SK-N-SH (cell line): ENCODE measurements at regions not wholly inside any gene's neighbourhood (a gene's known extent, or its start where the extent isn't known, plus 50 kb on each side); places are given as distances from the start of the nearest gene placed in this dataset.

Experiments
- CTCF ChIP-seq: fragments of 200-600 bp; sonication (generic); IDR thresholded peaks from 2 replicates; pipeline ENCODE4 v1.6.1; 2017; ENCODE audit warnings: antibody characterized with exemption, mild to moderate bottlenecking, moderate library complexity
- TAF1 ChIP-seq: IDR thresholded peaks from 2 replicates; pipeline ENCODE4 v1.6.1; 2012; ENCODE audit warnings: low read depth, mild to moderate bottlenecking, low read length, moderate library complexity, borderline replicate concordance

GRCh38 chr7:130994378-130995115 is 260.5 kb upstream of the KLF14 start:
- TF ChIP-seq CTCF (no peak), TAF1 (no peak)
